ENCODE measurements at regions not wholly inside any gene's neighbourhood (a gene's known extent, or its start where the extent isn't known, plus 50 kb on each side); places are given as distances from the start of the nearest gene placed in this dataset.
"Not testable (repeated sequence)": the region's sequence is repeated elsewhere in the genome, so short reads cannot be mapped to it uniquely, and the experiment has no call there.

- Histone ChIP-seq H3K4me3 (no peak overlapping the region), H3K4me1 (no peaks in the 10 kb centered on the region), H3K36me3 (no peaks in the 10 kb centered on the region), H3K27me3 (no peaks in the 10 kb centered on the region), H3K9me3 (peaks cover 0 to 27% (median 16%) of the 10 kb centered on the region in 3 donors), H3K27ac (no peak overlapping the region)
- no peak for DNase-seq
- intact Hi-C loops (cut with DNase I), result no loop called here
- TF ChIP-seq CTCF (IDR thresholded peaks at IDR 0.05), result no peak
- WGBS, 2 donors, result 90 to 100% methylated on average over 1 of the region's 1 CpG
Observed at GRCh38 chr17:27370776-27371175, 76.9 kb downstream of the WSB1 start.

GRCh38 chr17:27373695-27374094, 79.8 kb downstream of the WSB1 start:
- H3K36me3 ChIP-seq; DNase-seq; H3K4me3 ChIP-seq; H3K27me3 ChIP-seq; H3K4me1 ChIP-seq; intact Hi-C loops (cut with DNase I); H3K27ac ChIP-seq: not testable (repeated sequence)
- H3K9me3 ChIP-seq, result peaks cover 0 to 27% (median 16%) of the 10 kb centered on the region in 3 donors

GRCh38 chr17:27376637-27377547, 79.4 kb upstream of the KSR1 start:
- Histone ChIP-seq H3K27me3 (peaks cover 0 to 11% (median 2%) of the 10 kb centered on the region in 4 donors), H3K4me1 (peaks cover 9 to 26% (median 11%) of the 10 kb centered on the region in 3 donors), H3K36me3 (no peaks in the 10 kb centered on the region), H3K4me3 (no peak overlapping the region), H3K27ac (peak overlapping the region in 1 of 4 donors; percentile 17), H3K9me3 (peaks cover 0 to 15% (median 9%) of the 10 kb centered on the region in 3 donors)
- DNase-seq, result no peak
- TF ChIP-seq POLR2A (IDR thresholded peaks at IDR 0.05) (no peak), CTCF (IDR thresholded peaks at IDR 0.05) (no peak)
- WGBS, 2 donors, result 55 to 65% methylated on average over 5 of the region's 5 CpGs
- intact Hi-C loops (cut with DNase I), result no loop called here

- WGBS, 2 donors, result 72 to 81% methylated on average over 9 of the region's 9 CpGs
- H3K27ac ChIP-seq, result no peak overlapping the region
- peaks cover 9 to 26% (median 11%) of the 10 kb centered on the region in 3 donors for H3K4me1 ChIP-seq
- peaks cover 0 to 9% (median 3%) of the 10 kb centered on the region in 3 donors for H3K9me3 ChIP-seq
- peaks cover 0 to 11% (median 2%) of the 10 kb centered on the region in 4 donors for H3K27me3 ChIP-seq
- DNase-seq, result no peak
- no peak for TF ChIP-seq POLR2A (IDR thresholded peaks at IDR 0.05)
- TF ChIP-seq CTCF (IDR thresholded peaks at IDR 0.05), result no peak
- no peaks in the 10 kb centered on the region for H3K36me3 ChIP-seq
- no peak overlapping the region for H3K4me3 ChIP-seq
- intact Hi-C loops (cut with DNase I), result no loop called here
Observed at GRCh38 chr17:27378482-27379175, 77.6 kb upstream of the KSR1 start.

- peaks cover 0 to 13% (median 2%) of the 10 kb centered on the region in 4 donors for H3K27me3 ChIP-seq
- peak overlapping the region in 2 of 4 donors; percentile 25 to 53 for H3K4me3 ChIP-seq
- TF ChIP-seq CTCF (IDR thresholded peaks at IDR 0.05) (no peak), POLR2A (IDR thresholded peaks at IDR 0.05) (no peak)
- H3K4me1 ChIP-seq, result peaks cover 18 to 38% (median 20%) of the 10 kb centered on the region in 3 donors
- no peak for DNase-seq
- intact Hi-C loops (cut with DNase I), result no loop called here
- no peaks in the 10 kb centered on the region for H3K36me3 ChIP-seq
- H3K27ac ChIP-seq, result peak overlapping the region in 1 of 4 donors; percentile 21
- WGBS, 2 donors, result 4 to 8% methylated on average over 17 to 20 of the region's 21 CpGs
- H3K9me3 ChIP-seq, result no peaks in the 10 kb centered on the region
Observed at GRCh38 chr17:27379888-27380533, 76.2 kb upstream of the KSR1 start.
